Ammon's horn (tissue), 1 donor: ENCODE measurements at regions not wholly inside any gene's neighbourhood (a gene's known extent, or its start where the extent isn't known, plus 50 kb on each side); places are given as distances from the start of the nearest gene placed in this dataset.
"Not testable (repeated sequence)": the region's sequence is repeated elsewhere in the genome, so short reads cannot be mapped to it uniquely, and the experiment has no call there.

Source experiments
- DNase-seq: peaks from one replicate; pipeline ENCODE4 v3.0.0-alpha.2; 2016; ENCODE audit warnings: low spot score

GRCh38 chr5:58018016-58018415 is 441.9 kb downstream of the PLK2 start:
- no peak for DNase-seq

GRCh38 chr5:58016877-58017276 is 443.0 kb downstream of the PLK2 start:
- peak; percentile 4 for DNase-seq

DNA sequence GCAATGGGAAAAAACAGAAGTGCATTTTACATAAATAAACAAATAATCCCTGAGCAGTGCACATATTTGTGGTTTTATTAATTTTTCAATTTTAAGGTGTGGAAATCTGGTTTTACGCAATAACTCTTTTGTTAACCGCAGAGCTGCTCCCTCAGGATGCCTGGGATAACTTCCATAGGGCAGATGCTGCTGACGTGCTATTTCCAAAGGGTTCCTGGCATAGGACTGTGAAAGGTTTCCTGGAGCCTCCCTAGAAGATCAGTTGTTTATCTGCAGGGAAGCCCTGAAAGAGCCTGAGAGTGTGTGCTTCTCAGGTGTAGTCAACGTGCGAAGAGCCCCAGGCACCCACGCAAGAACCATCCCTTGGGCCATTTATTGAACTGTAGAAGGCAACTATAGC is 443.5 kb downstream of the PLK2 start:
- no peak for DNase-seq

- no peak for DNase-seq
These were observed 444.7 kb downstream of the PLK2 start for GRCh38 chr5:58015175-58015574.

- DNase-seq: no peak
These were observed 446.2 kb downstream of the PLK2 start for GRCh38 chr5:58013542-58014258.

- no peak for DNase-seq
These were observed 447.0 kb downstream of the PLK2 start for GRCh38 chr5:58012801-58013315.

DNA sequence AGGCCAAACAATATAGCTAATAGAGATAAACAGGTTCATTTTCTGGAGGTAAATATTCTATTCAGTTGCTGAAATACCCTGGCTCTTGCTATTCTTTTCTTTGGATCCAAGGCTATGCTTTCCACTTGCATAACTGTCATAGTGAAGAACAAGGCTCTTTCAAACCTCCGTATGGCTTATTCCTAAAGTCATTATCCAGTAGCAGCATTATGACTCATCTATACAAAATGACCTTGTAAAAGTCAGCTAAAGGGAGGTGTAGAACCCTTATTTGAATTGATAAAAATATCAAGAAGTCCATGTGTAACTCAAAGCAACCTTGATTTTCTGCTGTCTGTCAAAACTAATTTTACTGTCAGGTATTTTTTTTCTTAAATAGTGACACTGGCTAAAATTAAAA is 447.8 kb downstream of the PLK2 start:
- no peak for DNase-seq

DNA sequence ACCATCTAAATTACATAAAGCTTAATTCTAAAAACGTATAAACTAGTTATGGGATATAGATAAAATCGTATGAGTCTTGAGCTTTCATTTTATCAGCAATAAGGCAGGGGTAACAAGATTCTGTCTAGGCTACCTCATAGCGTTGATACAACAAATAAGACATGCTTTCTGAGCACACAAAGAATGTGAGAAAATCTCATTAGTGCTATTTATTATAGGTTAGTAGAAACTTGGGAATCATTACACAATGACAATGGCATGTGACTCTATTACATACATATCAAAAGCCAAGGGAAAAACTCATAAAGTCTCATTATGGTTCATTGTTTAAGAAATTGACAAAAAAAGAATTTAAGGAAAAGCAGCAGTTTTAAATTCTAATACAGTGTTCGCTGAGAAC is 448.6 kb downstream of the PLK2 start:
- DNase-seq: no peak

DNA sequence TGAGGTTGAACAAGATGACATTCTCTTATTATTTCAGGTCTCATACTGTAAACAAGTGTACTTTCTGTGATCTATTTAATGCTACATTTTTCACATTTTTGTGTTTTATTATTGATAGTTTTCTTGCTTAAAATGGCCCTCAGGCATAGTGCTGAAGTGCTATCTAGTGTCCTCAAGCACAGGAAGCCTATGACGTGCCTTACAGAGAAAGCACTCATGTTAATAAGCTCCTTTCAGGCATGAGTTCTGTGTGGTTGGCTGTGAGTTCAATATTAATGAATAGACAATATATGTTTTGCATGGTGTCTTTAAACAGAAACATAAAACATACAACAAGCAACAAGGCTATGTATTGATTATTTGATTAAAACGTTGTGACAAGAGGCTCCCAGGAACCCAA is 450.1 kb downstream of the PLK2 start:
- no peak for DNase-seq

GRCh38 chr5:58002323-58002722 is 457.6 kb downstream of the PLK2 start:
- no peak for DNase-seq

GRCh38 chr5:57993866-57994265 is 466.0 kb downstream of the PLK2 start:
- no peak for DNase-seq

- no peak for DNase-seq
These were observed 470.5 kb downstream of the PLK2 start for GRCh38 chr5:57989378-57989777.

DNA sequence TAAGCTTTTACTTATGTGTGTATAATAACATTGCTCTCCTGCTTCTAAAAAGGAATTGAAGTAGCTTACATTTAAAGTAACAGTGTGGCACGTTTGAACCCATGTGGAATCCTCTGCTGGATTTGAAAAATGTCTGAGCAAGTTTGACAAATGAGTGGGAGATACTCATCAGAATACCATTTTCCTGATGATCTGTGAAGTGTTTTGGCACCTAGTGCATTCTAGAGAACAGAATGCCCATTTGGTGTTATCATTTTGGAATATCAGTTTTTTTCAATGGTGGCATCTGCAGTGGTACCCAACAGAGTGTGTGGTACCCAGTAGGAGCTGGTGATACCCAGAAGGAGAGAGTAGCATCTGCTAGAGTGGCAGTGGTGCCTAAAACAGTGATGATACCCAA is 471.1 kb downstream of the PLK2 start:
- DNase-seq: peak; percentile 53

- no peak for DNase-seq
These were observed 472.3 kb downstream of the PLK2 start for GRCh38 chr5:57987552-57987951.

- DNase-seq: peak; percentile 77
These were observed 473.0 kb downstream of the PLK2 start for GRCh38 chr5:57986761-57987341.

DNA sequence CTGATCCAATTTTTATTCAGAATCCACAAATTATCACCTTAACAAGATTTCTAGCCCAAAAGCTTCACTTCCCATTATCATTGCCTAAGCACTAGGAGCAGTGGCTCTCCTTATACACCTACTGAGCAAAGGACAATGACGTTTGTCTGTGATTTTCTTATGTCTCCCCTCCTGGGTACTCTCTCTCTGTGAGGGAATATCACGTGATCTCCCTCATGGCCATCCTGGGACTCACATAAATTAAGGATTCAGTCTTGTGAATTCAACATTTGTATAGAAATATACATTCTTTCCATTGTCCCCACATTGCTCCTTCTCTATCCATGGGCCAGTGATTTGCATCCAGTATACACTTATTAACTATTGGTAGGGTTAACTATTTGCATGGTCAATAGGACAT is 476.5 kb downstream of the PLK2 start:
- DNase-seq: no peak

DNA sequence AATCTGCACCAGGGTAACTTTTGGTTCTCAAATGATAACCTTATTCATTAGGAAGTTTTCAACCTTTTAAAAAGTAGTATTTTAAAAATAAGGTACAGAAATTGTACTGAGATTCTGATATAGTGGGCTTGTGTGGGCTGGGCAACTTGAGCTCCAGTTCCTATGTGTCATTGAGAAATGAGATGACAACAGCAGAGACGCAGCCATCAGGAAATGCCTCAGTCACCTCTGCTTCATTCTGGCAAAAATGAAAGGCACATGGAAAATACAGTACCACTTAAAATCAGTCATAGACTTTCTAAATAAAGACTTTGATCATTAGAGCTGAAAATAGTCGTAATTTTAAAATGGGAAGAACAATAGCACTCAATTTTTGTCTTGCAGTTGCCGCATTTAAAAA is 480.2 kb downstream of the PLK2 start:
- DNase-seq: no peak

- no peak for DNase-seq
These were observed 483.4 kb downstream of the PLK2 start for GRCh38 chr5:57976506-57976905.

GRCh38 chr5:57972099-57972498 is 487.8 kb downstream of the PLK2 start:
- not testable (repeated sequence) for DNase-seq

- no peak for DNase-seq
These were observed 478.0 kb upstream of the ACTBL2 start for GRCh38 chr5:57960569-57960968.

GRCh38 chr5:57956636-57957035 is 474.0 kb upstream of the ACTBL2 start:
- DNase-seq: no peak

DNA sequence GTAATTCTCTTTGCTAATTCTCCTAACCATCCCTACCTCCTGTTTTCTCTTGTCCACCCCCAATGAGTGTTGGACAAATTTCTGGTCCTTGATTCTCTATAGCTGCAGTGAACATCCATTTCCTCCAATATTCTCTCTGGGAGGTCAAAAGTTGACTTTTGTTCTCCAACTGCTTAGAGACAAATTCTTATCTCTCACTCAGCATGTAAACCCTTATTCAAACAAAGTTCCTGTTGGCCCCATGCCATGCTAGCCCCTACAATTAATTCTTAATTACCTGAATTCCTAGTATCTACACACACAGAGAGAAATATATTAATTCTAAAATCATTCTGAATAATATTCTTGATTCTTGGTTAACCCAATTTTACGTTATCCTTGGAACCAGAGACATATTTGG is 472.9 kb upstream of the ACTBL2 start:
- no peak for DNase-seq

- no peak for DNase-seq
These were observed 471.2 kb upstream of the ACTBL2 start for GRCh38 chr5:57953792-57954191.
